ENCODE measurements at regions not wholly inside any gene's neighbourhood (a gene's known extent, or its start where the extent isn't known, plus 50 kb on each side); places are given as distances from the start of the nearest gene placed in this dataset.

DNA sequence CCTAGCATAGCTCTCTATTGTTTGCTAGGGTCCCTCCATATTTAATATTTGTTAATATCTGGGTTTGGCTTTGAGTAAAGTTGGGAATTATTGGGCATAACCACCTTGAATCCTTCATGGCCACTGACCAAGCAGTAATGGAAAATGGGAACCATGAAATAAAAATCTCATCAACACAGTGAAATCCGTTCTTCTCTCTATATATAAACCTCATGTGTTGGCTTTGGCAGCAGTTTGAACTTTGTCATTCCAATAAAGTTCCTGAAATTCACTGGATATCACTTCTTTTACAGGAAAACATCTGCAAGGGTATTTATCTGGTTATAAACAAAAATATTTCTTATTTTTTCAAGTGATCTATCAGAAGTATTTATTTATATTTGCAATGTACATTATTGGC is 93.0 kb upstream of the MPDZ start:
- H3K27me3 ChIP-seq (ENCODE audit: insufficient read depth in 3 of 3, low read length in 2 of 3), result no peaks in the 10 kb centered on the region
- H3K4me3 ChIP-seq, result no peak overlapping the region
- intact Hi-C loops (cut with DNase I), result no loop called here
- DNase-seq (no peak), ATAC-seq (no peak)
- no peaks in the 10 kb centered on the region for H3K4me1 ChIP-seq
- H3K36me3 ChIP-seq (ENCODE audit: insufficient read depth in 1 of 2, low read depth in 1 of 2), result no peaks in the 10 kb centered on the region
- 24 to 50% (median 32%) methylated on average over 1 of the region's 1 CpG for WGBS, 3 donors
- no peaks in the 10 kb centered on the region for H3K9me3 ChIP-seq
- TF ChIP-seq, protein P1, sequence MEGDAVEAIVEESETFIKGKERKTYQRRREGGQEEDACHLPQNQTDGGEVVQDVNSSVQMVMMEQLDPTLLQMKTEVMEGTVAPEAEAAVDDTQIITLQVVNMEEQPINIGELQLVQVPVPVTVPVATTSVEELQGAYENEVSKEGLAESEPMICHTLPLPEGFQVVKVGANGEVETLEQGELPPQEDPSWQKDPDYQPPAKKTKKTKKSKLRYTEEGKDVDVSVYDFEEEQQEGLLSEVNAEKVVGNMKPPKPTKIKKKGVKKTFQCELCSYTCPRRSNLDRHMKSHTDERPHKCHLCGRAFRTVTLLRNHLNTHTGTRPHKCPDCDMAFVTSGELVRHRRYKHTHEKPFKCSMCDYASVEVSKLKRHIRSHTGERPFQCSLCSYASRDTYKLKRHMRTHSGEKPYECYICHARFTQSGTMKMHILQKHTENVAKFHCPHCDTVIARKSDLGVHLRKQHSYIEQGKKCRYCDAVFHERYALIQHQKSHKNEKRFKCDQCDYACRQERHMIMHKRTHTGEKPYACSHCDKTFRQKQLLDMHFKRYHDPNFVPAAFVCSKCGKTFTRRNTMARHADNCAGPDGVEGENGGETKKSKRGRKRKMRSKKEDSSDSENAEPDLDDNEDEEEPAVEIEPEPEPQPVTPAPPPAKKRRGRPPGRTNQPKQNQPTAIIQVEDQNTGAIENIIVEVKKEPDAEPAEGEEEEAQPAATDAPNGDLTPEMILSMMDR (IDR thresholded peaks at IDR 0.05), result no peak
- H3K27ac ChIP-seq, result no peak overlapping the region

- intact Hi-C loops (cut with DNase I), result no loop called here
- ATAC-seq (no peak), DNase-seq (no peak)
- Histone ChIP-seq H3K27ac (no peak overlapping the region), H3K27me3 (ENCODE audit: insufficient read depth in 3 of 3, low read length in 2 of 3) (no peaks in the 10 kb centered on the region), H3K4me1 (no peaks in the 10 kb centered on the region), H3K4me3 (no peak overlapping the region), H3K36me3 (ENCODE audit: insufficient read depth in 1 of 2, low read depth in 1 of 2) (no peaks in the 10 kb centered on the region), H3K9me3 (no peaks in the 10 kb centered on the region)
- TF ChIP-seq, protein P1 (IDR thresholded peaks at IDR 0.05), result no peak
- 69 to 78% (median 76%) methylated on average over 4 of the region's 4 CpGs for WGBS, 3 donors
These were observed 89.9 kb upstream of the MPDZ start for GRCh38 chr9:13369431-13369830.

GRCh38 chr9:13367784-13368183 is 88.3 kb upstream of the MPDZ start:
- H3K9me3 ChIP-seq, result no peaks in the 10 kb centered on the region
- no peaks in the 10 kb centered on the region for H3K36me3 ChIP-seq (ENCODE audit: insufficient read depth in 1 of 2, low read depth in 1 of 2)
- H3K27ac ChIP-seq, result no peak overlapping the region
- no peaks in the 10 kb centered on the region for H3K4me1 ChIP-seq
- DNase-seq, result no peak
- 85 to 86% (median 86%) methylated on average over 4 of the region's 4 CpGs for WGBS, 3 donors
- no peaks in the 10 kb centered on the region for H3K27me3 ChIP-seq (ENCODE audit: insufficient read depth in 3 of 3, low read length in 2 of 3)
- H3K4me3 ChIP-seq, result no peak overlapping the region
- ATAC-seq, result no peak
- intact Hi-C loops (cut with DNase I), result no loop called here
- TF ChIP-seq, protein P1 (IDR thresholded peaks at IDR 0.05), result no peak

DNA sequence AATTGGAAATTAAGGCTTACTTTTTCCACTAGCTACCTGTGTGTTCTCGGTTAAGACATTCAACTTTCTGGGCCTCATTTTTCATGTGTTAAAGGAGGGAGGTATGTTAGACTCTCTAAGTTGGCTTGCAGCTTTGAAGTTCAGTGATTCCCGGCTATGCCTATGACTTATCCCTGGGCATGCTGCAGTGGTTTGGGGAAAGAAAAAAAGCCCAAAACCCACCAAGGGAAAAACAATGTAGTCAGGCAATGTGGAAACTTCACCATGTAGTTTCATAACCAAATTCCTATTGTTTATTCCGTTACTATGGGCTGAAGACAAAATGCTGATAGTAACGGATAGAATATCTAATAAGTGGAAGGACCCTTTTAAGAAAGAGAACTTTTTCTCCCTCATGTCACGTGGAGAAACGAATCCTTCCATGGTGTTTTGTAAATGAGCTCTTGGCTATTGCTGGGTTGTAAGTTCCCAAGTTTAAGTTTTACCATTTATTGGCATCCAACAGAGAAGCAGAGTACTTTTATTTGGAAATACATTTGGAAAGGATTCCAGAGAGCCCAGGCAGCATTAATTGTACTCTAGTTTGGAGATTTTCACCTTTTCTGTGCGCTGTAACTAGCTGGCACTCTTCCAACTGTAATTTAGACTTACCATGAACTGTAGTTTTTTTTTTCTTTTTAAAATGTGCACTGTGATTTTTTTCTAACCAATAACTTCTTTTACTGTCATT is 84.9 kb upstream of the MPDZ start:
- TF ChIP-seq, protein P1 (IDR thresholded peaks at IDR 0.05), result no peak
- DNase-seq (no peak), ATAC-seq (no peak)
- no peaks in the 10 kb centered on the region for H3K36me3 ChIP-seq (ENCODE audit: insufficient read depth in 1 of 2, low read depth in 1 of 2)
- no peaks in the 10 kb centered on the region for H3K4me1 ChIP-seq
- no peaks in the 10 kb centered on the region for H3K9me3 ChIP-seq
- WGBS, 3 donors, result 48 to 66% (median 50%) methylated on average over 7 of the region's 7 CpGs
- intact Hi-C loops (cut with DNase I), result no loop called here
- H3K27me3 ChIP-seq (ENCODE audit: insufficient read depth in 3 of 3, low read length in 2 of 3), result no peaks in the 10 kb centered on the region
- no peak overlapping the region for H3K27ac ChIP-seq
- no peak overlapping the region for H3K4me3 ChIP-seq

GRCh38 chr9:13361076-13361475 is 81.6 kb upstream of the MPDZ start:
- DNase-seq, result no peak
- intact Hi-C loops (cut with DNase I), result no loop called here
- TF ChIP-seq, protein P1 (IDR thresholded peaks at IDR 0.05), result no peak
- Histone ChIP-seq H3K4me1 (peaks cover 3% of the 10 kb centered on the region), H3K9me3 (no peaks in the 10 kb centered on the region), H3K27ac (no peak overlapping the region), H3K36me3 (ENCODE audit: insufficient read depth in 1 of 2, low read depth in 1 of 2) (no peaks in the 10 kb centered on the region), H3K4me3 (no peak overlapping the region), H3K27me3 (ENCODE audit: insufficient read depth in 3 of 3, low read length in 2 of 3) (no peaks in the 10 kb centered on the region)
- ATAC-seq, result no peak
